Caco-2 (cell line): ENCODE measurements at regions not wholly inside any gene's neighbourhood (a gene's known extent, or its start where the extent isn't known, plus 50 kb on each side); places are given as distances from the start of the nearest gene placed in this dataset.

Source experiments
- BruUV-seq: library from RNA; stranded (reverse); fragments of 400-500 nt; replicated peaks from 2 replicates; lab custom pipeline; 2021; lab: Mats Ljungman, UMichigan
- CTCF ChIA-PET: fragments of 300-600 bp; sonication (Branson Sonifier 250); formaldehyde crosslinking; loops from one replicate; lab custom pipeline; 2022; ENCODE audit warnings: antibody characterized with exemption; lab: Charles Lee
- POLR2A ChIA-PET: fragments of 300-600 bp; sonication (Branson Sonifier 250); formaldehyde crosslinking; loops from one replicate; lab custom pipeline; 2022; ENCODE audit warnings: antibody characterized with exemption; lab: Charles Lee
- DNase-seq, 2 experiments: peaks; one replicate each; pipeline versions ENCODE4 v3.0.0 to v3.0.0-alpha.2; 2020 to 2022
- H3K27me3 ChIP-seq: replicated peaks from 2 replicates; pipeline ENCODE4 v1.6.0; 2011; ENCODE audit warnings: low read length; ENCODE audit not compliant: control insufficient read depth, insufficient read depth
- H3K36me3 ChIP-seq: 2 replicates; pipeline ENCODE4 v1.5.1; 2011; ENCODE audit warnings: low read length; ENCODE audit not compliant: control insufficient read depth, insufficient read depth
- H3K4me1 ChIP-seq: fragments of 250-450 bp; sonication (Bioruptor Pico); 2 replicates; pipeline ENCODE4 v1.5.1; 2020; ENCODE audit warnings: mild to moderate bottlenecking
- H3K4me3 ChIP-seq: 2 replicates; pipeline ENCODE4 v1.5.1; 2011; ENCODE audit warnings: low read depth, mild to moderate bottlenecking, control low read depth, low read length
- H3K9me3 ChIP-seq: fragments of 250-450 bp; sonication (Bioruptor Pico); 2 replicates; pipeline ENCODE4 v1.5.1; 2020; ENCODE audit warnings: mild to moderate bottlenecking, moderate library complexity
- H3K27ac Mint-ChIP-seq: one replicate; pipeline ENCODE4 v1.8.0; 2022; ENCODE audit warnings: mixed read lengths; ENCODE audit not compliant: unreplicated experiment
- H3K27me3 Mint-ChIP-seq: one replicate; pipeline ENCODE4 v1.8.0; 2022; ENCODE audit warnings: mixed read lengths; ENCODE audit not compliant: insufficient read depth, unreplicated experiment
- H3K36me3 Mint-ChIP-seq: one replicate; pipeline ENCODE4 v1.8.0; 2022; ENCODE audit warnings: mild to moderate bottlenecking, mixed read lengths; ENCODE audit not compliant: insufficient read depth, unreplicated experiment
- H3K4me1 Mint-ChIP-seq: one replicate; pipeline ENCODE4 v1.8.0; 2022; ENCODE audit warnings: low read depth, mixed read lengths; ENCODE audit not compliant: unreplicated experiment
- H3K4me3 Mint-ChIP-seq: one replicate; pipeline ENCODE4 v1.8.0; 2022; ENCODE audit warnings: mild to moderate bottlenecking, moderate library complexity, mixed read lengths; ENCODE audit not compliant: unreplicated experiment
- H3K9me3 Mint-ChIP-seq: one replicate; pipeline ENCODE4 v1.8.0; 2022; ENCODE audit warnings: mixed read lengths; ENCODE audit not compliant: unreplicated experiment
- CTCF ChIP-seq, 2 experiments: fragments of 200-600 bp in 1 of 2; IDR thresholded peaks; 1 replicate in 1 of 2; 2 replicates in 1 of 2; pipeline versions ENCODE4 v1.5.1 to v1.8.0; 2011 to 2022; ENCODE audit warnings: antibody characterized with exemption in 1 of 2, control low read depth in 1 of 2, inconsistent platforms in 1 of 2, low read depth in 1 of 2, low read length in 1 of 2, mild to moderate bottlenecking in 1 of 2, moderate library complexity in 1 of 2; ENCODE audit not compliant: insufficient read depth in 1 of 2, severe bottlenecking in 1 of 2, unreplicated experiment in 1 of 2
- intact Hi-C: fragments of 100-400 bp; cut with micrococcal nuclease; formaldehyde crosslinking; loops from one replicate; pipeline ENCODE4 v1.10.0; 2022; ENCODE audit not compliant: unreplicated experiment

GRCh38 chr2:12080360-12080759, 333.9 kb downstream of the LPIN1 start:
- peaks cover 11% of the 10 kb centered on the region for H3K27me3 Mint-ChIP-seq
- ChIA-PET POLR2A (no interaction called here), CTCF (no interaction called here)
- H3K4me1 Mint-ChIP-seq, result no peaks in the 10 kb centered on the region
- no peaks in the 10 kb centered on the region for H3K9me3 Mint-ChIP-seq
- Histone ChIP-seq H3K9me3 (no peaks in the 10 kb centered on the region), H3K36me3 (no peaks in the 10 kb centered on the region), H3K4me1 (no peaks in the 10 kb centered on the region), H3K27me3 (no peaks in the 10 kb centered on the region), H3K4me3 (no peak overlapping the region)
- H3K4me3 Mint-ChIP-seq, result no peak overlapping the region
- no peak for DNase-seq
- H3K27ac Mint-ChIP-seq, result no peak overlapping the region
- H3K36me3 Mint-ChIP-seq, result no peaks in the 10 kb centered on the region
- no peak for TF ChIP-seq CTCF (IDR thresholded peaks at IDR 0.05; ENCODE audit: insufficient read depth in 1 of 2, low read depth in 1 of 2, low read length in 1 of 2, severe bottlenecking in 1 of 2, unreplicated experiment in 1 of 2)
- intact Hi-C loops, result no loop called here
- no TSS peak for BruUV-seq

- H3K36me3 Mint-ChIP-seq, result no peaks in the 10 kb centered on the region
- Histone ChIP-seq H3K27me3 (no peaks in the 10 kb centered on the region), H3K36me3 (no peaks in the 10 kb centered on the region), H3K9me3 (no peaks in the 10 kb centered on the region), H3K4me3 (no peak overlapping the region), H3K4me1 (no peaks in the 10 kb centered on the region)
- POLR2A ChIA-PET, result no interaction called here
- no peak overlapping the region for H3K4me3 Mint-ChIP-seq
- no TSS peak for BruUV-seq
- TF ChIP-seq CTCF (IDR thresholded peaks at IDR 0.05; ENCODE audit: insufficient read depth in 1 of 2, low read depth in 1 of 2, low read length in 1 of 2, severe bottlenecking in 1 of 2, unreplicated experiment in 1 of 2), result no peak
- intact Hi-C loops, result no loop called here
- peaks cover 11% of the 10 kb centered on the region for H3K27me3 Mint-ChIP-seq
- H3K9me3 Mint-ChIP-seq, result no peaks in the 10 kb centered on the region
- DNase-seq, result no peak
- no peaks in the 10 kb centered on the region for H3K4me1 Mint-ChIP-seq
- H3K27ac Mint-ChIP-seq, result no peak overlapping the region
- CTCF ChIA-PET, result no interaction called here
These were observed 335.2 kb downstream of the LPIN1 start for GRCh38 chr2:12081481-12082210.

GRCh38 chr2:12083081-12083581, 336.7 kb downstream of the LPIN1 start:
- H3K9me3 Mint-ChIP-seq, result no peaks in the 10 kb centered on the region
- no peak for TF ChIP-seq CTCF (IDR thresholded peaks at IDR 0.05; ENCODE audit: insufficient read depth in 1 of 2, low read depth in 1 of 2, low read length in 1 of 2, severe bottlenecking in 1 of 2, unreplicated experiment in 1 of 2)
- no peak overlapping the region for H3K4me3 ChIP-seq
- H3K4me1 ChIP-seq, result no peaks in the 10 kb centered on the region
- POLR2A ChIA-PET, result no interaction called here
- no peaks in the 10 kb centered on the region for H3K36me3 Mint-ChIP-seq
- intact Hi-C loops, result no loop called here
- H3K4me1 Mint-ChIP-seq, result no peaks in the 10 kb centered on the region
- H3K4me3 Mint-ChIP-seq, result no peak overlapping the region
- H3K27me3 ChIP-seq, result no peaks in the 10 kb centered on the region
- CTCF ChIA-PET, result no interaction called here
- no peaks in the 10 kb centered on the region for H3K36me3 ChIP-seq
- no peak for DNase-seq
- H3K27ac Mint-ChIP-seq, result no peak overlapping the region
- peaks cover 7% of the 10 kb centered on the region for H3K27me3 Mint-ChIP-seq
- no peaks in the 10 kb centered on the region for H3K9me3 ChIP-seq
- no TSS peak for BruUV-seq
